Esophagus (tissue), 2 donors: ENCODE measurements at regions not wholly inside any gene's neighbourhood (a gene's known extent, or its start where the extent isn't known, plus 50 kb on each side); places are given as distances from the start of the nearest gene placed in this dataset.

Experiments
- H3K27ac ChIP-seq, 2 donors: one replicate each; pipeline ENCODE4 v1.5.1; 2013; ENCODE audit warnings: low read depth in 2 of 2, mild to moderate bottlenecking in 2 of 2, inconsistent platforms in 1 of 2, low read length in 1 of 2, moderate library complexity in 1 of 2
- H3K27me3 ChIP-seq, 2 donors: one replicate each; pipeline ENCODE4 v1.6.1; 2013; ENCODE audit warnings: low read length in 2 of 2, control low read depth in 1 of 2, mild to moderate bottlenecking in 1 of 2; ENCODE audit not compliant: insufficient read depth in 2 of 2, control insufficient read depth in 1 of 2
- H3K36me3 ChIP-seq, 2 donors: one replicate each; pipeline ENCODE4 v1.6.1; 2013; ENCODE audit warnings: low read length in 1 of 2; ENCODE audit not compliant: control insufficient read depth in 2 of 2, insufficient read depth in 2 of 2
- H3K4me1 ChIP-seq, 2 donors: one replicate each; pipeline ENCODE4 v1.6.1; 2013; ENCODE audit warnings: low read length in 1 of 2; ENCODE audit not compliant: control insufficient read depth in 2 of 2, insufficient read depth in 2 of 2
- H3K4me3 ChIP-seq, 2 donors: one replicate each; pipeline ENCODE4 v1.5.1; 2013; ENCODE audit warnings: low read length in 2 of 2, mild to moderate bottlenecking in 2 of 2, low read depth in 1 of 2, moderate library complexity in 1 of 2
- H3K9me3 ChIP-seq, 2 donors: one replicate each; pipeline ENCODE4 v1.6.1; 2013; ENCODE audit warnings: mild to moderate bottlenecking in 2 of 2, low read depth in 1 of 2, low read length in 1 of 2, moderate library complexity in 1 of 2; ENCODE audit not compliant: control insufficient read depth in 2 of 2, insufficient read depth in 1 of 2
- WGBS, 2 donors: extraction: QIAGEN DNeasy Blood & Tissue Kit; methylation state at CpG; one replicate each; pipeline ENCODE4 v1.1.7; 2013; 5-methylcytosine and 5-hydroxymethylcytosine counted together
- donor health status: healthy with polysubstance abuse.
- donor health status: Bipolar disorder and iron deficiency.

GRCh38 chr20:23282546-23282945 is 68.0 kb upstream of the NXT1 start:
- H3K27ac ChIP-seq = no peak overlapping the region
- 83% methylated on average over 3 of the region's 3 CpGs for WGBS, 2 donors
- H3K27me3 ChIP-seq = no peaks in the 10 kb centered on the region
- H3K4me1 ChIP-seq = peaks cover 0 to 2% of the 10 kb centered on the region in 2 donors
- no peak overlapping the region for H3K4me3 ChIP-seq
- no peaks in the 10 kb centered on the region for H3K36me3 ChIP-seq
- H3K9me3 ChIP-seq = no peaks in the 10 kb centered on the region

GRCh38 chr20:23282111-23282510 is 68.5 kb upstream of the NXT1 start:
- Histone ChIP-seq H3K4me3 (no peak overlapping the region), H3K9me3 (no peaks in the 10 kb centered on the region)
- WGBS, 2 donors = 63 to 64% methylated on average over 1 of the region's 1 CpG

GRCh38 chr20:23279836-23280235 is 70.8 kb upstream of the NXT1 start:
- 93% methylated on average over 7 of the region's 7 CpGs for WGBS, 2 donors
- no peaks in the 10 kb centered on the region for H3K36me3 ChIP-seq

More at GRCh38 chr20:23282111-23282510, 68.5 kb upstream of the NXT1 start:
- H3K4me1 ChIP-seq = peaks cover 0 to 2% of the 10 kb centered on the region in 2 donors
- no peaks in the 10 kb centered on the region for H3K36me3 ChIP-seq
- no peak overlapping the region for H3K27ac ChIP-seq
- H3K27me3 ChIP-seq = no peaks in the 10 kb centered on the region

GRCh38 chr20:23278172-23278571 is 72.4 kb upstream of the NXT1 start:
- WGBS, 2 donors = 90% methylated on average over 4 of the region's 4 CpGs

More at GRCh38 chr20:23279836-23280235, 70.8 kb upstream of the NXT1 start:
- Histone ChIP-seq H3K4me3 (no peak overlapping the region), H3K27me3 (no peaks in the 10 kb centered on the region), H3K9me3 (no peaks in the 10 kb centered on the region), H3K27ac (no peak overlapping the region), H3K4me1 (peaks cover 0 to 2% of the 10 kb centered on the region in 2 donors)

GRCh38 chr20:23277316-23277715 is 73.3 kb upstream of the NXT1 start:
- Histone ChIP-seq H3K9me3 (no peaks in the 10 kb centered on the region), H3K4me1 (peaks cover 0 to 2% of the 10 kb centered on the region in 2 donors), H3K36me3 (no peaks in the 10 kb centered on the region), H3K4me3 (no peak overlapping the region), H3K27me3 (no peaks in the 10 kb centered on the region), H3K27ac (no peak overlapping the region)
- 87 to 88% methylated on average over 2 of the region's 2 CpGs for WGBS, 2 donors

More at GRCh38 chr20:23278172-23278571, 72.4 kb upstream of the NXT1 start:
- Histone ChIP-seq H3K36me3 (no peaks in the 10 kb centered on the region), H3K4me3 (no peak overlapping the region), H3K4me1 (peaks cover 0 to 2% of the 10 kb centered on the region in 2 donors), H3K27me3 (no peaks in the 10 kb centered on the region), H3K27ac (no peak overlapping the region), H3K9me3 (no peaks in the 10 kb centered on the region)

- Histone ChIP-seq H3K9me3 (no peaks in the 10 kb centered on the region), H3K27ac (no peak overlapping the region), H3K4me3 (no peak overlapping the region), H3K4me1 (no peaks in the 10 kb centered on the region), H3K27me3 (no peaks in the 10 kb centered on the region), H3K36me3 (no peaks in the 10 kb centered on the region)
- 93 to 95% methylated on average over 3 of the region's 3 CpGs for WGBS, 2 donors
These were observed 76.8 kb upstream of the NXT1 start for GRCh38 chr20:23273776-23274175.

GRCh38 chr20:23272176-23273029 is 78.2 kb upstream of the NXT1 start:
- H3K9me3 ChIP-seq = peaks cover 0 to 4% of the 10 kb centered on the region in 2 donors
- no peaks in the 10 kb centered on the region for H3K4me1 ChIP-seq
- H3K36me3 ChIP-seq = no peaks in the 10 kb centered on the region
- H3K27ac ChIP-seq = no peak overlapping the region
- H3K27me3 ChIP-seq = no peaks in the 10 kb centered on the region
- no peak overlapping the region for H3K4me3 ChIP-seq
- WGBS, 2 donors = 92 to 94% methylated on average over 6 of the region's 6 CpGs

GRCh38 chr20:23270382-23270911 is 80.1 kb upstream of the NXT1 start:
- H3K27ac ChIP-seq = no peak overlapping the region
- no peaks in the 10 kb centered on the region for H3K4me1 ChIP-seq
- no peak overlapping the region for H3K4me3 ChIP-seq
- 63 to 70% methylated on average over 11 of the region's 11 CpGs for WGBS, 2 donors
- H3K9me3 ChIP-seq = peaks cover 0 to 4% of the 10 kb centered on the region in 2 donors
- H3K27me3 ChIP-seq = no peaks in the 10 kb centered on the region
- H3K36me3 ChIP-seq = no peaks in the 10 kb centered on the region

GRCh38 chr20:23269954-23270353 is 80.6 kb upstream of the NXT1 start:
- Histone ChIP-seq H3K4me1 (no peaks in the 10 kb centered on the region), H3K9me3 (peaks cover 0 to 4% of the 10 kb centered on the region in 2 donors), H3K36me3 (no peaks in the 10 kb centered on the region), H3K27ac (no peak overlapping the region), H3K4me3 (no peak overlapping the region), H3K27me3 (no peaks in the 10 kb centered on the region)
- 70 to 79% methylated on average over 5 of the region's 5 CpGs for WGBS, 2 donors
